ENCODE measurements at regions not wholly inside any gene's neighbourhood (a gene's known extent, or its start where the extent isn't known, plus 50 kb on each side); places are given as distances from the start of the nearest gene placed in this dataset.

GRCh38 chr1:47564570-47564969 is 126.7 kb downstream of the FOXD2 start:
- no peak for TF ChIP-seq CTCF (IDR thresholded peaks at IDR 0.05)
- TF ChIP-seq POLR2A (IDR thresholded peaks at IDR 0.05): no peak

Data from lower leg skin (tissue), 3 donors.